ENCODE measurements at regions not wholly inside any gene's neighbourhood (a gene's known extent, or its start where the extent isn't known, plus 50 kb on each side); places are given as distances from the start of the nearest gene placed in this dataset.
"Not testable (repeated sequence)": the region's sequence is repeated elsewhere in the genome, so short reads cannot be mapped to it uniquely, and the experiment has no call there.

DNA sequence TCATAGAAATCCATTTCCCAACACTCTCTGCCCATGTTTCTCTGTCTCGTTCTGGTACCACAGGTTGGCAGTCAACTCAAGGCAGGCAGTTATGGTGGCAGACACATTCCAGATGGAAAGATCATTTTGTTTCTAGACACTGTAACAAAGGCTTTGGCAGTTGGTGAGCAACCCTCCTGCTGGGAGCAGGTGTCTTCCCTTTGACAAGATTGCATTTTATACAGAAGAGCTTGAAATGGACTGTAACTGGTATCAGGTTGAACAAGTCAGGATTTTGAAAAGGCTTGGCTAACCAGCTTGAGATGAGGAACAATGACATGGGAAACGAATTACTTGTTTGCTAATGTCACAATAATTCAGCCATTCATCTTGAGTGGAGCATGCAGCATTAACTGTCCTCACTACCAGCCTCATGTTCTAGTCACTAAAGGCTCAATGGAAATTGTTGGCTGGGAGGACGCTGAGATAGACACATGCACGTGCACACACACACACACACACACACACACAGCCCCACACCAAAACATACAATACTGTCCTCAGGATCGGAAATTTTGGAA lies 170.0 kb downstream of the SEMA6D start:
- no peak for DNase-seq (ENCODE audit: low read depth, low spot score)

DNA sequence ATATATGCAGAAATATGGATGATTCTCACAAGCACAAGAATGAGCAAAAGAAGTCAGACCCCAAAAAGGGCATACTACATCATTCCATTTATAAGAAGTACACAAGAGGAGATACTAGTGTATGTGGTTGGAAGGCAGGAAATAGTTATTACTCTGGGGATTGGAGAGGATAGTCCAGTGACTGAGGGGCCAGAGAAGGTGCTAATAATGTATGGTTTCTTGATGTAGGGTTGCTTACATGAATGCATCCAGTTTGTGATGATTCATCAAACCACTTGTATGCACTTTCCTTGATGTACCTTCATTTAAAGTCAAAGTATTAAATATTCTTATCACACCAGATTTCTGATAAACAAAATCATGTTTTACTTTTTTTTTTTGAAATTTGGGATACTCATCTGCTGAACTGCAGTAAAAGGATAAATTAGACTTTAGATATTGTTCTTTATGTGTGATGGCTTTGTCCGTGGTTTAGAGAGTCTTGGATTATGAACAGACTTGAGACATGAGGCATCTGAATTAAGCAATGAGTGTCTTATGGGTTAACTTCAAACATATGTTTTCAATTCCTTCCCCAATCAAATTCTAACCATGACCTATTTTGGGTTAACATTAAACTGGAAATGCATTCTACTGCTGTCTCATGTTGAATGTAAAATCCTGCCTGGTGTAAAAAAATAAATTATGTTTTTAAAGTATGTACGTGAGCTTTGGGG lies 171.2 kb downstream of the SEMA6D start:
- DNase-seq (ENCODE audit: low read depth, low spot score): no peak

DNA sequence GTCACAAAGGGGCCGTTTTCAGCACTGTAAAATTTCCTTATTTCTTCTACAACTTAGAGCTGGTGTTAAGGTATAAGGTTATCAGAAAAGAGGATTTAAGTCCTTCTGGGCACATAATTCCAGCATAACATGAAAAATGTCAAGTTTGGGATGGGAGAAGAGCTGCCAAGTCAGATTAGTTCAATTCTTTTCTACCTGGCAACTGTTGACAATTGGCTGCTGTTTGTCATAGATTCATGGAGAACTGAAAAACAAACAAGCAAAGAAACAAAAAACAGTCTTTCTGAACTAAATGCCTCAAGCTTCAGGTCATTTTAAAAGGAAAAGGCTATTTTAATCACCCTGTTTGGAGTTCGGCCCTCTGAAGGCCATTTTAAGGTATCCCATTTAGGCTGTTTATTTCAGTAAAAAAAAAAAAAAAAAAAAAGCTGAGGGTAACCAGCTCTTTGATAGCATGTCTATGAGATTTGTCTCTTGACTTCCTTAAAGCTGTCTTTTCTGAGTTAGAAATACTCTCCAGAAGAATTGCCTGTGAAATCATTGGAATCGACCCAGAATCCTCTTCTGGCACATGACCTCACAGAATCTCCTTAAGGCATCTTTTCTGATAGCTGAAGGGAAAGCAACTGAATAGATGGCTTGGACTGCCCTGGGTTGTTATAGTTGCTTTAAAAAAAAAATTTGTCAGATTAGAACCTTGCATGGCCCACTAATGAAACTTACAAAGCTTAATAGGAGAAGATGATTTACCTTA lies 173.3 kb downstream of the SEMA6D start:
- no peak for DNase-seq (ENCODE audit: low read depth, low spot score)

DNA sequence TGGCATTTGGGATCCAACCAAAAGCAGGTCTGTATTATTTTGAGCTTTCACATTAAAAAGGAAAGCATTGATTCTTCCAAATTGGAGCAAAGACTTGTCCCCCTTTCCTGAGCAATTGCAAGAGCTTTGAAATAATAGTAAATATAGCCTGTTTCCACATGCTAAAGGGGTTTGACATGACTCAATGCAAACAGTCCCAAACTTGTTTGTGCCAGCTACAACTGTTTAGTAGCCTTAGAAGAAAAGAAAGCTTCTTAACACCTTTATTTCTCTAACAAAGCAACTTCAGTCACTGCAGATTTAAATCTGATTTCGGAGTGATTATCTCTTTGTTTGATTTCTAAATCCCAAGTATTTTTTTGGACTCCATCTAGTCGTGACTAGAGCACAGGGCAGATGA lies 180.2 kb downstream of the SEMA6D start:
- no peak for DNase-seq (ENCODE audit: low read depth, low spot score)

DNA sequence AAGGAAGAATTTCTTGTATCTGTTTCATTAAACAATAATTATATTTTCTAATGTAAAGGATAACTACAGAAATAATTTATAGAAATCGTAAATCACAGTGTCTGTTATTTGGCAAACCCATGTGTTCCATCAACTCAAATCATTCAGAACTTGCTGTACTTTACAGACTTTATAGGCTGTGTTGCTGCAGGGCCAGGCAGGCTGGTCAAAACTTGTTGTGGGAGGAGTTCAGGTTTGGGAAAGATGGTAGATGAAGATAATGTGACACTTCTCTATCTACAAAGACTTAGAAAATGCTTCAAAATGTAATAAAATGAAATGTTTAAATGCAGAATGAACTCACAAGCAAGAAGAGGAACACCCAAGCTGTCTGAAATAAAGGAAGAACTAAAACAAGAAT lies 183.4 kb downstream of the SEMA6D start:
- DNase-seq (ENCODE audit: low read depth, low spot score): no peak

DNA sequence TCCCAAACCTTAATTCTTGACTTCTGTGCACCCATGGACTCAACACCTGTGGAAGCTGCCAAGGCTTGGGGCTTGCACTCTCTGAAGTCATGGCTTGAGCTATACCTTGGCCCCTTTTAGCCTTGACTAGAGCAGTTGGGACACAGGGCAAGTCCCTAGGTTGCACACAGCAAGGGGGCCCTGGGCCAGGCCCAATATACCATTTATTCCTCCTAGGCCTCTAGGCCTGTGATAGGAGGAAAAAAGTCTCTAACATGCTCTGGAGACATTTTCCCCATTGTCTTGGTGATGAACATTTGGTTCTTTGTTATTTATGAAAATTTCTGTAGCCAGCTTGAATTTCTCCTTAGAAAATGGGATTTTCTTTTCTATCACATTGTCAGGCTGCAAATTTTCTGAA lies 186.1 kb downstream of the SEMA6D start:
- no peak for DNase-seq (ENCODE audit: low read depth, low spot score)

DNA sequence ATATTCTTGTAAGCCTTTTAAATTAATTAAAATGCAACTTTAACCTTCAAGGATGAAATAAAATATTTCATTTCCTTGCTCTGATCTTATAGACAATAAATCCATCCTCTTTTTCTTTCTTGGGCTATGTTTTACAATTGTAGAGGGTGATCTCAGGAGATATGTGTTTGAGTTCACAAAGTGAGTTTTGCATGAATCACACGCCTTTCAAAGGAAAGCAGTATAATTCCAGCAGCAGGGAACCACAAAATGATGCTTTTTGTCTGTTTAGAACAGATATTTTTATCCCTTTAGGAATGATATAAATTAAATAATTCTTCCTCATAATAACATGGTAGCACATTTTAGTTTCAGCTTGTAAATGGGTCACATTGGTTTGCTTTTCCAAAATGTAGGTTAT lies 191.2 kb downstream of the SEMA6D start:
- no peak for DNase-seq (ENCODE audit: low read depth, low spot score)

DNA sequence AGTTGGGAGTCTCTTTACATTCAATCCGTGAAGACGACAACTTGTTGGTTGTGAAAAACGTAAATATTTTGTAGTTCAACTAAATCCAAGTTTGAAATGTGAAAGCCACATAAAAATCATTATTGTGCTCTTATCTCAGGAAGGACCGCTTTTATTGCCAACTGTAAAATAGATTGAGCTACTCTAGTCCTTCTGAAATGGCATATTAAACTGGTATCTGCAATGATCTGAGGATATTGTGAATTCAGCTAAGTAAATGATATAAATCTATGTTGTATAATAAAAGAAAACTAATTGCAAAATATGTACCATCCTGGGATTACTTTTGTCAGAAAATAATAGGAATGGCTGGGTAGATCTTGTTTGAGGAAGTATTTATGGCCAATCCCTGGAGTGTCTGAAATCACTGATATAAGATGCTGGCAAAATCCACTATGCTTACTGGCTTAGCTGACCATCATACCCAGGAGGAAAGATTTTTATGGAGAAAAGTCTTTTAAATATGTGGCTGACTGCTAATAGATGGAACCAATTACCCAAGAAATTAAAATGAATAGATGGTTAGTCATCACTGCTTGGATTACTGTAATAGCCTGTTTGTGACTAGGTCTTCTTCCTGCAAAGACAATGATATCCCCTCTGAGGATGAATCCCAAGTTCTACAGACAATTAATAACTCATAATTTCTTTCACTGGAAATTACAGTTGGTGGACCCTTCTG lies 191.8 kb downstream of the SEMA6D start:
- DNase-seq (ENCODE audit: low read depth, low spot score): no peak

DNA sequence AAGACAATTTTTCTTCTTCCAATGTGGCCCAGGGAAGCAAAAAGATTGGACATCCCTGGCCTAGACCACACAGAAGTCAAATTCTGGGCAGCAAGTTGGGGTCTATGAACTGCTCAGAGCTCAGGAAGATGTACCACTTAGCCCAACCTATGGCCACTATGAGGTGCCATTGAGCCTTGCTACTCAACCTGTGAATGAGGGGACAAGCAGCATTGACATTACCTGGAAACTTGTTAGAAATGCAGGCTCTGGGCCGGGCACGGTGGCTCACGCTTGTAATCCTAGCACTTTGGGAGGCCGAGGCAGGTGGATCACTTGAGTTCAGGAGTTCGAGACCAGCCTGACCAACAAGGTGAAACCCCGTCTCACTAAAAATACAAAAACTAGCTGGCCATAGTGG lies 195.6 kb downstream of the SEMA6D start:
- not testable (repeated sequence) for DNase-seq (ENCODE audit: low read depth, low spot score)

DNA sequence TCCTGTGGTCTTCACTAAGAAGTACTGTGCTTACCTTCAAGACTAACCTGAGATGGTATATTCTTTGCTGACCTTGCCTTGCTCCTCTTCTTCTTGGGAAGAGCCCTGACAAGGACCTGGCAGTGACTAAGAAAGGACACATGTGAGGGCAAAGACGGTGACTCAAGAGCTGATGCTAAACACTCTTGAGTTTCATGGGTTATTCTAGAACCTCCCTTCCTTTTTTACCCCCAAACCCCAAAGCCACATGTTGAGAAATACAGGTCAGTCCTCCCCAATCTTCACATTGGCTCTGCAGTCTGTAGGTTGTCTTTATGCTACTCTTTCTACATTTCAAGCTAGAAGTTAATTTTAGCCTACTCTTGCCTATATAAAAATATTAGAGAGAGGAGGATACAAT lies 200.6 kb downstream of the SEMA6D start:
- DNase-seq (ENCODE audit: low read depth, low spot score): no peak

DNA sequence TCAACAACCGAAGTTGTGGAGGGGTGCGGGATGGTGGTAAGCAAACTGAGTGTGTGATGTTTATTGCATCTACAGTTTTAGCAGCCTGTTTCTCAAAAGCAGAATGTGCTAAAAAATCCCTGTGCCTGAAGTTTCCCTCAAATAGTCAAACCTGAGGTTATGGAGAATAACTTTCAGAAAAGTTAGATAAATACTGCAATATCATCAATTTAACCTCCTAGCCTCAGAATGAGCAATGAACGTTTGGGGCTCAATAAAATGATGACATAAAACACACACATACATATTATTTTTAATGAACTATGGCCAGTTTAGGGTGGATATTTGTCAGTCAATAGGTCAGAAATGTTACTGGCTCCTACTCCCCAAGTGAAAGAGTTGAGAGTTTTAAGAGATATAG lies 201.6 kb downstream of the SEMA6D start:
- no peak for DNase-seq (ENCODE audit: low read depth, low spot score)

DNA sequence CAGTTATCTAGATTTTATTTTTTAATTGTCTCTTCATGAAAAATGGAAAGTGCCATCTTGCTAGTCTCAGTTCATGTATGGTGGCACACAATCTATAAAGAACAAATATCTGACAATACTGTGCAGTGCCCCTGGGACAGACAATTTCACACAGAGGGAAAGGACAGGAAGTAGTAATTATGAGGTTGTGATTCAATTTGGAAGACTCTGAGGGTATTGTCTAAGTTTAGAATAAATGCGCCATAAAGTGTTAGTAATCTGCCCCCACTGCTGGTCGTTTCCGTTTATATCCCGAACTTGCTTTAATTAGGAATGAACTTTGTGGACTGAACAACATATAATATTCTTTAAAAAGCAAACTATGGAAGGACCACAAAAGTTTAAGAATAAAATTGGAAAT lies 196.4 kb upstream of the SLC24A5 start:
- DNase-seq (ENCODE audit: low read depth, low spot score): no peak

DNA sequence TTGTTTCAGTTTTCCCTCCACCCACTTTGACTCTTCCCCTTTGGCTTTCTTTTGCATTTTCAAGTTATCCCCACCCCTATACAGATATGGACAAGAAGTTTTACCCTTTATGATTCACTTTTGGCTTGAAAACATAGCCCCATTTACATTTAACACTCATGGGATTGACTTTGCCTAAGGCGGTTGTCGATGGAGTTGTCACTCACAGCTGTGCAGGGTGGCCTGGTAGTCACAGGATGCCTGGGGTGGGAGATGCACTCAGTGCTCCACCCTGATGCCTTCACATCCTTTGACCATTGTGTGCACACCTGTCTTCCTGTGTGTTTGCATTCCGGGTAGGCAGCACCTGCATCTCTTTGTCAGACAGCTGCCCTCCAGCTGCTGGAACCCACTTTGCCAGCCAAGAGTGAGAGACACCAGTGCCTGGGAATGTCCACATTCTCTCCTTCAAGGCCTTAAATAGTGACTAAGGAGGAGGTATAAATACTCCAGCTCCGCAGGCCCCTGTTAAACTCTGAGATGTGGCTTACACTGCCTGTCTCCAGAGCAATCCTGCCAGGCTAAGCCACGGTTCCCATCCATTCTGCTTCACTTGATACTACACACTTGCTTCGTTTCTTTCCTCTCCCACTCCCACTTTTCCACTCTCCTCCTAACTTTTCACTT lies 191.5 kb upstream of the SLC24A5 start:
- DNase-seq (ENCODE audit: low read depth, low spot score): no peak

DNA sequence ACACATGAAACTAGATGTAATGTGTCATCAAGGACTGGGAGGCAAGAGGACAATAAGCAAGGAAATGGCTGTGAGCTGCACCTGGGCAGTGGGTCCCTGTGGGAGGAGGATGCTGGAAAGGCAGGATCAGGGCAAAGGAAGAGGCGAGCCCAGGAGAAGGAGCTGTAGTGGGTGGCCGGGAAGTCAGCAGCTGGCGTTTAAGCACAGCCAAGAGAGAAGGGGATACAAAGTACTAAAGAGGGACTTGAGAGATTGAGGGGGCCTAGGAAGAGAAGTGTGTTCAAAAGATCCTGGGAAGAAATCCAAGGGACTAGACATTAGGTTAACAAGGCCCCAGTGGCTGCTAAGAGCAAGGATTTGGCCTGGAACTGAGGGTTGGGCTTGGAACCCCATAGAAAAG lies 188.5 kb upstream of the SLC24A5 start:
- no peak for DNase-seq (ENCODE audit: low read depth, low spot score)

DNA sequence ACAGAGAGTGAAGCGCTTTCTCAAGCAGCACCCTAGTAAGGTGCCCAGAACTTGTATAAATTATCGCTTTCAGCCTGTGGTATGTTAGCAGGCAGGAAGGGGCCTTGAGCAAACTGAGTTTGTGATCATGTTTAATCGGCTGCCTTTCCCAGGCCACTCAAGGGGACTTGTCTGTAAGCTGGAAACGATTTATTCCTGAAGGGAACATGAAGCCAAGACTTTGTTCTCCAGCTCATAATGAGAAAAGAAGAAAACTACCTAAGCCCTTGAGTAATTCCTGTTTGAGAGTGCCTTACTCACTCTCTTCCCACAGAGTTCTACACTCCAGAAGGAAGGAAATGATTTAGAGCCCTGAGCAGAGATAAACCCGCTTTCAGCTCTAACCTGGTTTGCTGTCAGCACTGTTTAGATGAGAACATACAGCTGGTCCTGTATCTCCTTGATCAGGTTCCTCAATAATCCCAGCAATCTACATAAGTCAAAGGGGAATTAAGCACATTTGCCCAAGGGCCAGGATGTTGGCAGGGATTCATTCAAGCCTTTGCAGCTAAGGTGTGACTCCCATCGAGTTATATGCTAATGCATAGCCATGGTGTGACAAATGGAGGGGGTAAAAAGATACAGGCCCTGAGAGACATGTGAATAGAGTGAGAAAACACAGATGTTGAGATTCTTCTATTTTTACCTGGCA lies 187.7 kb upstream of the SLC24A5 start:
- no peak for DNase-seq (ENCODE audit: low read depth, low spot score)

DNA sequence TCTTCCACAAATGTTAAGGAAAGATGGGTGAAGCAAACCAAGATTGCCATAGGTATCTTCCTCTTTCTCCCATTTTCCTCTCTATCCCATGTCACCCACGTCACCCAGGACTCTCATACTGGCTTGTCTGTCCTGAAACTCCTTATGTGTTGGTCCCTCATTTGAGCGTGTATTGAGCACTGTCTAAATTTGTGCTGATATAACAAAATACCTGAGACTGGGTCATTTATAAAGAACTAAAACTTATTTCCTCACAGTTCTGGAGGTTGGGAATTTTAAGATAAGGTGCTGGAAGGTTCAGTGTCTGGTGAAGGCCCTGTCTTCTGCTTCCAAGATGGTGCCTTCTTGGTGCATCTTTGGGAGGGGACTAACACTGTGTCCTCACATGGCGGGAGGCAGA lies 186.9 kb upstream of the SLC24A5 start:
- no peak for DNase-seq (ENCODE audit: low read depth, low spot score)

DNA sequence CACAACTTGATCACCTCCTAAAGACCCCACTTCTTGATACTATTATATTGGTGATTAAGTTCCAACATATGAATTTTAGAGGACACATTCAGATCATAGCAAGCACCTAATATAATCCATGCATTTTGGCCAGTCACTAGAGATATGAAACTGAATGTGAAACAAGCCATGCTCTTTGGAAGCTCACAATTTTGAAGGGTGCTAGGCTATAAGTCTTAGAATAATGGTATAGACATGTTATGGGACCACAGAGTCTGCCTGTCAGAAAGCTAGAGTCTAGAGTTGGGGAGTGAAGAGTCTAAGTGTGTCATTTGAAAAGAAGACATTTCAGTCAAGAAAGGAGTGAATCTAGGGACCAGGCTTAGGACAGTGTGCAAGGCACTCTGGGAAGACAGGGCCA lies 186.4 kb upstream of the SLC24A5 start:
- DNase-seq (ENCODE audit: low read depth, low spot score): no peak

DNA sequence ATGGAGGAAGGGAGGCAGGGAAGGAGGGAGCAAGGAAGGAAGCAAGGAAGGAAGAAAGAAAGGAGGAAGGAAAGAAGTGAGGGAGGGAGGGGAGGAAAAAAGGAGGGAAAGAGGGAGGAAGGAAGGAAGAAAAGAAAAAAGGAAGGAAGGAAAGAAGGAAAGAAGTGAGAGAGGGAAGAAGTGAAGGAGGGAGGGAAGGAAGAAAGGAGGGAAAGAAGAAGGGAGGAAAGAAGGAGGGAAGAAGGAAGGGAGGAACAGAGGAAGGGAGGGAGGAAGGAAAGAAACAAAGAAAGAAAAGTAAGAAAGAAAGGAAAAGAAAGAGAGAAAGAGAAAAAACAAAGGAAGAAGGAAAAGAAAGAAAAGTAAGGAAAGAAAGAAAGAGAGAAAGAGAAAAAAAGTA lies 183.0 kb upstream of the SLC24A5 start:
- no peak for DNase-seq (ENCODE audit: low read depth, low spot score)

DNA sequence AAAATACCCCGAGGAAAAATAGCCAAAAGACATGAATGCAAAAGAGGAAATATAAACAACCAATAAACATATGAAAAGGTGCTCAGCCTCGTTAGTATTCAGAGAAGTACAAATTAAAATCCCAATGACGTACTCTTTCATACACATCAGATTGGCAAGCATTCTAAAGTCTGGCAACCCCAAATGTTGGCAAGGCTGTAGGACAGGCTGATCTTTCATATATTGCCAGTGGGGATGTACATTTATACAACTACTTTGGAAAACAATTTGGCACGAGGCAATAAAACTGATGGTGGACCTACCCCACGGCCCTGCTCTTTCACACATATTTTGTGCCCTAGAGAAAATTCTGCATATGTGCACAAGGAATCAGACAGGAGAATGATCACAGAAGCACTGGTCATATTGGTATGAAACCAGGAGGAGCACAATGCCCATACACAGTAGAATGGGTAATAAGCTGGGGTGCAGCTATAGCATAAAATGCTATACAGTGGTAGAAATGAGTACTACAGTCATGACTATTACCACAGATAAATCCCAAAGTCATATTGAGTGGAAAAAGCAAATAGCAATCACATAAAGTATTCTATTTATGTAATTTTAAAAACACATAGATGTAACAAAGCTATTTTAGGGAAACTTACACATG lies 176.0 kb upstream of the SLC24A5 start:
- no peak for DNase-seq (ENCODE audit: low read depth, low spot score)

DNA sequence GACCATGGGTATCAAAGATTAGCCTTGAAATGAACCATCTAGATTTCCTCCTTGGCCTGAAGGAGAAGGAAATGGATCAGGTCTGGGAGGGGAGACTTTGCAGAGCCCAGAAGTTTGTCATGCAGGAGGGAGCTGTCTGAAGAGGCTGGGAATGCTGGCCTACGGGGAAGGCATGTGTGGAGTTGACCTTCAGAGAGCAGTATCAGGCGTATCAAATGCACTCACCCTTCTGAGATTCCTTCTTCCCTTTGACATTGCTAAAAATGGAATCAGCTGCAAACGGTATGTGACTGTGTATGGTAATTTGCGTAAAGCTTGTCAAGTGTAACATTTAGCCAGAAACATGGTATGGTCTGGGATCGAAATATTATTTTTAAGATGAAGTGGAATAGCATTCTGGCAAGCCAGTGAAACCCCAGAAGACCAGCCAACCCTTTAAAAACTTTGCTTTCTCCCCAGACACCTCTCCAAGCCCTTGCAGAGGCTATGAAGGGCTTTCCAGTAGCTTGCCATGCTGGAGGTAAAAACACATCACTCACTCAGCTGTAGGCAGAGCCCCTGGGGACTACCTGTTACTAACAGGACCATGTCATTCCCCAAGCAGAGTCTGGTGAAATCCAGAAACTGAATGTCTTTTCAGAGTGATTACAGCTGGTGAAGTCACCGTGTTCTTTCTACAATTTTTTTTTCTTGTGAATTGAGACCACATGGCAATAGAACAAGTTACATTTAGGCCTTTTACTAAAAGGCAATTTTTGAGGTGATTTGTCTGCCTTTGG lies 174.7 kb upstream of the SLC24A5 start:
- no peak for DNase-seq (ENCODE audit: low read depth, low spot score)

All from smooth muscle cell of the brain vasculature (primary cell).